HG02840 (cell line): ENCODE measurements at regions not wholly inside any gene's neighbourhood (a gene's known extent, or its start where the extent isn't known, plus 50 kb on each side); places are given as distances from the start of the nearest gene placed in this dataset.

Experiments
- ATAC-seq: cut with Tn5 transposase; IDR thresholded peaks from one replicate; pipeline ENCODE4 v1.9.1; 2021; ENCODE audit warnings: mild to moderate bottlenecking, moderate library complexity, moderate number of reproducible peaks; ENCODE audit not compliant: unreplicated experiment, low FRiP score

GRCh38 chr6:153670403-153671026, 368.5 kb upstream of the OPRM1 start:
- no peak for ATAC-seq

- ATAC-seq: no peak
These were observed 370.3 kb upstream of the OPRM1 start for GRCh38 chr6:153668758-153669157.

- no peak for ATAC-seq
These were observed 376.1 kb upstream of the OPRM1 start for GRCh38 chr6:153662982-153663381.

- ATAC-seq: no peak
These were observed 393.7 kb upstream of the OPRM1 start for GRCh38 chr6:153645326-153645725.

GRCh38 chr6:153644000-153644399, 395.0 kb upstream of the OPRM1 start:
- ATAC-seq: no peak

GRCh38 chr6:153634416-153634815, 404.6 kb upstream of the OPRM1 start:
- no peak for ATAC-seq

- no peak for ATAC-seq
These were observed 414.0 kb upstream of the OPRM1 start for GRCh38 chr6:153625089-153625488.

- ATAC-seq: no peak
These were observed 414.5 kb upstream of the OPRM1 start for GRCh38 chr6:153624528-153624927.

- no peak for ATAC-seq
These were observed 415.5 kb upstream of the OPRM1 start for GRCh38 chr6:153623496-153623895.

GRCh38 chr6:153621491-153621890, 417.5 kb upstream of the OPRM1 start:
- no peak for ATAC-seq

GRCh38 chr6:153621070-153621469, 418.0 kb upstream of the OPRM1 start:
- no peak for ATAC-seq

GRCh38 chr6:153618371-153619322, 420.4 kb upstream of the OPRM1 start:
- ATAC-seq: no peak

GRCh38 chr6:153616506-153616905, 422.5 kb upstream of the OPRM1 start:
- no peak for ATAC-seq

- ATAC-seq: no peak
These were observed 425.2 kb upstream of the OPRM1 start for GRCh38 chr6:153613719-153614455.

- ATAC-seq: no peak
These were observed 436.6 kb upstream of the OPRM1 start for GRCh38 chr6:153602401-153602800.

- no peak for ATAC-seq
These were observed 439.1 kb upstream of the OPRM1 start for GRCh38 chr6:153599901-153600300.

- no peak for ATAC-seq
These were observed 443.1 kb upstream of the OPRM1 start for GRCh38 chr6:153595903-153596302.

- no peak for ATAC-seq
These were observed 444.2 kb upstream of the OPRM1 start for GRCh38 chr6:153594871-153595270.

GRCh38 chr6:153591159-153591558, 447.9 kb upstream of the OPRM1 start:
- no peak for ATAC-seq

GRCh38 chr6:153590411-153590810, 448.6 kb upstream of the OPRM1 start:
- ATAC-seq: no peak

GRCh38 chr6:153588330-153588729, 450.7 kb upstream of the OPRM1 start:
- ATAC-seq: no peak
